ENCODE measurements at regions not wholly inside any gene's neighbourhood (a gene's known extent, or its start where the extent isn't known, plus 50 kb on each side); places are given as distances from the start of the nearest gene placed in this dataset.

- no peaks in the 10 kb centered on the region for H3K9me3 ChIP-seq
- intact Hi-C loops (cut with DNase I): no loop called here
- H3K27ac ChIP-seq: no peak overlapping the region
- H3K4me1 ChIP-seq (replicated peaks): no peaks in the 10 kb centered on the region
- H3K27me3 ChIP-seq (replicated peaks; ENCODE audit: insufficient read depth): no peaks in the 10 kb centered on the region
- TF ChIP-seq CTCF (IDR thresholded peaks at IDR 0.05) (no peak), POLR2A (IDR thresholded peaks at IDR 0.05) (no peak)
- 66% methylated on average over 8 of the region's 8 CpGs for WGBS
- no peak overlapping the region for H3K4me3 ChIP-seq
- H3K36me3 ChIP-seq: no peaks in the 10 kb centered on the region
- DNase-seq (ENCODE audit: low spot score): no peak
Observed at GRCh38 chr15:31463521-31464102, 137.0 kb downstream of the KLF13 start.

GRCh38 chr15:31464216-31465082 lies 137.8 kb downstream of the KLF13 start:
- TF ChIP-seq CTCF (IDR thresholded peaks at IDR 0.05): no peak
- TF ChIP-seq POLR2A (IDR thresholded peaks at IDR 0.05): no peak
- TF ChIP-seq POLR2AphosphoS5 (IDR thresholded peaks at IDR 0.05): no peak
- Histone ChIP-seq H3K27ac (no peak overlapping the region), H3K27me3 (replicated peaks; ENCODE audit: insufficient read depth) (no peaks in the 10 kb centered on the region), H3K36me3 (no peaks in the 10 kb centered on the region), H3K4me1 (replicated peaks) (no peaks in the 10 kb centered on the region), H3K9me3 (no peaks in the 10 kb centered on the region), H3K4me3 (no peak overlapping the region)
- 85% methylated on average over 13 of the region's 13 CpGs for WGBS
- intact Hi-C loops (cut with DNase I): no loop called here
- DNase-seq (ENCODE audit: low spot score): no peak

- Histone ChIP-seq H3K9me3 (no peaks in the 10 kb centered on the region), H3K27me3 (replicated peaks; ENCODE audit: insufficient read depth) (no peaks in the 10 kb centered on the region), H3K36me3 (no peaks in the 10 kb centered on the region), H3K4me3 (no peak overlapping the region), H3K27ac (no peak overlapping the region), H3K4me1 (replicated peaks) (no peaks in the 10 kb centered on the region)
- whole genome bisulfite sequencing: 59% methylated on average over 10 of the region's 10 CpGs
- TF ChIP-seq CTCF (IDR thresholded peaks at IDR 0.05) (no peak), POLR2AphosphoS5 (IDR thresholded peaks at IDR 0.05) (no peak), POLR2A (IDR thresholded peaks at IDR 0.05) (no peak)
- no peak for DNase-seq (ENCODE audit: low spot score)
- intact Hi-C loops (cut with DNase I): no loop called here
Observed at GRCh38 chr15:31465083-31465955, 138.7 kb downstream of the KLF13 start.

- TF ChIP-seq POLR2AphosphoS5 (IDR thresholded peaks at IDR 0.05) (no peak), POLR2A (IDR thresholded peaks at IDR 0.05) (no peak), CTCF (IDR thresholded peaks at IDR 0.05) (no peak)
- Histone ChIP-seq H3K27me3 (replicated peaks; ENCODE audit: insufficient read depth) (no peaks in the 10 kb centered on the region), H3K27ac (no peak overlapping the region), H3K4me3 (no peak overlapping the region), H3K36me3 (no peaks in the 10 kb centered on the region), H3K4me1 (replicated peaks) (no peaks in the 10 kb centered on the region), H3K9me3 (no peaks in the 10 kb centered on the region)
- no peak for DNase-seq (ENCODE audit: low spot score)
- intact Hi-C loops (cut with DNase I): no loop called here
- 86% methylated on average over 7 of the region's 7 CpGs for WGBS
Observed at GRCh38 chr15:31467361-31467760, 140.7 kb downstream of the KLF13 start.

Data from prostate gland (tissue), 2 donors.